ENCODE measurements at regions not wholly inside any gene's neighbourhood (a gene's known extent, or its start where the extent isn't known, plus 50 kb on each side); places are given as distances from the start of the nearest gene placed in this dataset.

DNA sequence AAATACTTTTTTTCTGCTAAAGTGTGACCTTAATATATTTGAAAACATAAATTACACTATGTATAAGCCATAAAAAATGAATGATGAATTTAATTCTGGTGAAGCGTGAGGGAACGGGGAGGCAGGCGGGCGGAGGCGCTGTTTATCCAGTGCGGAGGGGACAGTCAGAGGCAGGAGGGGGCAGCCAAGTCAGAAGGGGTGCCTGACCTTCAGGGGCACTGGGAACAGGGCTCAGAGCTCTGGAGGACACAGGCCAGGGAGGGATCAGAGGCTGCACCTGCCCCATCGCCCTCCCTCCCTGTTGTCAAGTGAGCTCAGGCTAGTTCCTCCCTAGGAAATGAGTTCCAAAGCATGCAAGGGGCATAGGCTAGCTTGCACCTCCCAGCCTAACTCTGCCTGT lies 82.0 kb upstream of the CASZ1 start:
- Histone ChIP-seq H3K4me1 (ENCODE audit: insufficient read depth, low read length) (no peaks in the 10 kb centered on the region), H3K27ac (ENCODE audit: low read depth in 1 of 2, low read length in 2 of 2) (no peak overlapping the region), H3K9me3 (ENCODE audit: control insufficient read depth in 1 of 2, insufficient read depth in 1 of 2, low read length in 2 of 2) (no peaks in the 10 kb centered on the region), H3K36me3 (ENCODE audit: insufficient read depth, low read length) (no peaks in the 10 kb centered on the region), H3K27me3 (ENCODE audit: control insufficient read depth in 1 of 2, insufficient read depth in 2 of 2, low read length in 2 of 2) (no peaks in the 10 kb centered on the region), H3K4me3 (ENCODE audit: low read length) (no peak overlapping the region)
- Mint-ChIP-seq H3K27me3 (no peaks in the 10 kb centered on the region), H3K27ac (no peak overlapping the region), H3K4me1 (ENCODE audit: low read depth) (no peaks in the 10 kb centered on the region), H3K4me3 (no peak overlapping the region), H3K9me3 (no peaks in the 10 kb centered on the region), H3K36me3 (ENCODE audit: low read depth) (no peaks in the 10 kb centered on the region)
- no peak for ATAC-seq (ENCODE audit: poor library complexity)
- ChIA-PET CTCF (no interaction called here), POLR2A (no interaction called here)
- no peak for DNase-seq
- TF ChIP-seq, protein P1, sequence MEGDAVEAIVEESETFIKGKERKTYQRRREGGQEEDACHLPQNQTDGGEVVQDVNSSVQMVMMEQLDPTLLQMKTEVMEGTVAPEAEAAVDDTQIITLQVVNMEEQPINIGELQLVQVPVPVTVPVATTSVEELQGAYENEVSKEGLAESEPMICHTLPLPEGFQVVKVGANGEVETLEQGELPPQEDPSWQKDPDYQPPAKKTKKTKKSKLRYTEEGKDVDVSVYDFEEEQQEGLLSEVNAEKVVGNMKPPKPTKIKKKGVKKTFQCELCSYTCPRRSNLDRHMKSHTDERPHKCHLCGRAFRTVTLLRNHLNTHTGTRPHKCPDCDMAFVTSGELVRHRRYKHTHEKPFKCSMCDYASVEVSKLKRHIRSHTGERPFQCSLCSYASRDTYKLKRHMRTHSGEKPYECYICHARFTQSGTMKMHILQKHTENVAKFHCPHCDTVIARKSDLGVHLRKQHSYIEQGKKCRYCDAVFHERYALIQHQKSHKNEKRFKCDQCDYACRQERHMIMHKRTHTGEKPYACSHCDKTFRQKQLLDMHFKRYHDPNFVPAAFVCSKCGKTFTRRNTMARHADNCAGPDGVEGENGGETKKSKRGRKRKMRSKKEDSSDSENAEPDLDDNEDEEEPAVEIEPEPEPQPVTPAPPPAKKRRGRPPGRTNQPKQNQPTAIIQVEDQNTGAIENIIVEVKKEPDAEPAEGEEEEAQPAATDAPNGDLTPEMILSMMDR (IDR thresholded peaks at IDR 0.05), result no peak
- intact Hi-C loops (cut with DNase I, micrococcal nuclease), result no loop called here

DNA sequence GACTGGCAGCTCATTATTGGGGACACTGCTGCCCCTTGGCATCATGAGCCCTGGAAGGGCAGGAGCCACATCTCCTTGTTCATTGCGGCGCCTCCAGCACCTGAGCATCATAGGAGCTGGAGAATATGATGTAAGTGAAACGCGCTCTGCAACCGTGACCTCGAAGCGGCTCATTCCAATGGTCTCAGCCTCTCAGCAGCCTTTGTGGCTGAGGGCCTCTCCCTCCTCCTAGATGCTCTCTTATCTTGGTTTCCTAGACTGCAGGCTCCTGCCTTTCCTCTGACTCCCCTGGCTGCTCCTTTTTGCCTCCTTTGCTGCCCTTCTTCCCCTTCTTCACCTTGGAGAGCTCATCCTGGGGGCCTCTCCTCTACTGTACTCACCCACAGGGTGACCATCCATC lies 83.6 kb upstream of the CASZ1 start:
- H3K36me3 ChIP-seq (ENCODE audit: insufficient read depth, low read length), result no peaks in the 10 kb centered on the region
- no peaks in the 10 kb centered on the region for H3K9me3 ChIP-seq (ENCODE audit: control insufficient read depth in 1 of 2, insufficient read depth in 1 of 2, low read length in 2 of 2)
- ATAC-seq (ENCODE audit: poor library complexity) (no peak), DNase-seq (no peak)
- Mint-ChIP-seq H3K4me3 (no peak overlapping the region), H3K27ac (no peak overlapping the region), H3K36me3 (ENCODE audit: low read depth) (no peaks in the 10 kb centered on the region), H3K27me3 (peaks cover 1% of the 10 kb centered on the region), H3K4me1 (ENCODE audit: low read depth) (no peaks in the 10 kb centered on the region), H3K9me3 (no peaks in the 10 kb centered on the region)
- no peak overlapping the region for H3K27ac ChIP-seq (ENCODE audit: low read depth in 1 of 2, low read length in 2 of 2)
- ChIA-PET CTCF (interaction anchor here (1.5 kb wide), 1 partner anchor 14 kb away, joined by 3 read pairs; no protein-coding TSS in a partner anchor), POLR2A (no interaction called here)
- intact Hi-C loops (cut with DNase I, micrococcal nuclease), result no loop called here
- H3K27me3 ChIP-seq (ENCODE audit: control insufficient read depth in 1 of 2, insufficient read depth in 2 of 2, low read length in 2 of 2), result peaks cover under 1 to 6% of the 10 kb centered on the region in 2 experiments
- H3K4me3 ChIP-seq (ENCODE audit: low read length), result no peak overlapping the region
- no peaks in the 10 kb centered on the region for H3K4me1 ChIP-seq (ENCODE audit: insufficient read depth, low read length)
- TF ChIP-seq, protein P1 (IDR thresholded peaks at IDR 0.05), result no peak

DNA sequence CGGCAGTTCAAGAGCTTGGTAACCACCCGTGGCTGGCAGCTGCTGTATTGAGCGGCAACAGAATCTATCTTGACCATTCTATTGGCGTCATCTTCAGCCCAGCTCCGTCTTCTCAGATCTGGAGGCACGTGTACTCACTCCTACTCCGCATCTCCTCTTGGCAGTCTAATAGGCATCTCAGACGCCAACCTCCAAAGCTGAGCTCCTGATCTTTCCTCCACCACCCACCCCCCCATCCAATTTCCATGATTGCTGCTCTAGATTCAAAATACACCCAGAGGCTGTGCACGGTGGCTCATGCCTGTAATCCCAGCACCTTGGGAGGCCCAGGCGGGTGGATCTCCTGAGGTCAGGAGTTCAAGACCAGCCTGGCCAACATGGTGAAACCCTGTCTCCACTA lies 84.6 kb upstream of the CASZ1 start:
- no peaks in the 10 kb centered on the region for H3K4me1 ChIP-seq (ENCODE audit: insufficient read depth, low read length)
- no peak overlapping the region for H3K27ac ChIP-seq (ENCODE audit: low read depth in 1 of 2, low read length in 2 of 2)
- ATAC-seq (ENCODE audit: poor library complexity), result no peak
- no peaks in the 10 kb centered on the region for H3K9me3 Mint-ChIP-seq
- TF ChIP-seq, protein P1 (IDR thresholded peaks at IDR 0.05), result no peak
- H3K27ac Mint-ChIP-seq, result no peak overlapping the region
- H3K27me3 ChIP-seq (ENCODE audit: control insufficient read depth in 1 of 2, insufficient read depth in 2 of 2, low read length in 2 of 2), result peaks cover 8 to 9% of the 10 kb centered on the region in 2 experiments
- no peak for DNase-seq
- no peaks in the 10 kb centered on the region for H3K36me3 Mint-ChIP-seq (ENCODE audit: low read depth)
- no peak overlapping the region for H3K4me3 ChIP-seq (ENCODE audit: low read length)
- POLR2A ChIA-PET, result no interaction called here
- CTCF ChIA-PET, result no interaction called here
- peaks cover 10% of the 10 kb centered on the region for H3K27me3 Mint-ChIP-seq
- intact Hi-C loops (cut with DNase I, micrococcal nuclease), result no loop called here
- H3K9me3 ChIP-seq (ENCODE audit: control insufficient read depth in 1 of 2, insufficient read depth in 1 of 2, low read length in 2 of 2), result no peaks in the 10 kb centered on the region
- no peaks in the 10 kb centered on the region for H3K4me1 Mint-ChIP-seq (ENCODE audit: low read depth)
- H3K36me3 ChIP-seq (ENCODE audit: insufficient read depth, low read length), result no peaks in the 10 kb centered on the region
- no peak overlapping the region for H3K4me3 Mint-ChIP-seq

Data from CD4-positive, alpha-beta T cell (primary cell).